ENCODE measurements at regions not wholly inside any gene's neighbourhood (a gene's known extent, or its start where the extent isn't known, plus 50 kb on each side); places are given as distances from the start of the nearest gene placed in this dataset.
"Not testable (repeated sequence)": the region's sequence is repeated elsewhere in the genome, so short reads cannot be mapped to it uniquely, and the experiment has no call there.

GRCh38 chrX:41023098-41023497 is 62.1 kb upstream of the USP9X start:
- ChIA-PET POLR2A (no interaction called here), CTCF (no interaction called here)
- no peak overlapping the region for H3K27ac ChIP-seq (ENCODE audit: low read length in 2 of 2)
- ATAC-seq (ENCODE audit: low read depth), result no peak
- intact Hi-C loops (cut with micrococcal nuclease), result no loop called here
- H3K27me3 ChIP-seq (replicated peaks in 1 of 4; ENCODE audit: control extremely low read depth in 1 of 4, control insufficient read depth in 3 of 4, insufficient read depth in 4 of 4, low read length in 3 of 4), result peaks cover 0 to 3% (median 0%) of the 10 kb centered on the region in 4 experiments
- no peaks in the 10 kb centered on the region for H4K20me1 ChIP-seq (ENCODE audit: control insufficient read depth, insufficient read depth, low read length, poor library complexity, severe bottlenecking)
- no peaks in the 10 kb centered on the region for H3K9me3 ChIP-seq (ENCODE audit: control extremely low read depth in 1 of 3, control insufficient read depth in 2 of 3, insufficient read depth in 1 of 3, low read length in 2 of 3)
- H3K4me1 ChIP-seq (ENCODE audit: control insufficient read depth in 2 of 2, insufficient read depth in 2 of 2, low read length in 2 of 2), result no peaks in the 10 kb centered on the region
- H3K4me1 Mint-ChIP-seq, result no peaks in the 10 kb centered on the region
- no peak overlapping the region for H3K4me3 ChIP-seq (ENCODE audit: control extremely low read depth in 1 of 5, extremely low read depth in 1 of 5, insufficient read depth in 1 of 5, low read depth in 2 of 5, low read length in 4 of 5)
- H3K27me3 Mint-ChIP-seq, result peaks cover 5% of the 10 kb centered on the region
- no peak overlapping the region for H2AFZ ChIP-seq (ENCODE audit: insufficient read depth, low read depth, low read length, poor library complexity, severe bottlenecking)
- H3K4me3 Mint-ChIP-seq, result no peak overlapping the region
- no peaks in the 10 kb centered on the region for H3K36me3 ChIP-seq (replicated peaks in 1 of 2; ENCODE audit: control extremely low read depth in 1 of 2, control insufficient read depth in 1 of 2, extremely low read depth in 1 of 2, insufficient read depth in 2 of 2, low read length in 1 of 2)
- no peak overlapping the region for H3K9ac ChIP-seq (ENCODE audit: low read length)
- H3K27ac Mint-ChIP-seq, result no peak overlapping the region
- no peak overlapping the region for H3K4me2 ChIP-seq (replicated peaks; ENCODE audit: low read depth, low read length, poor library complexity, severe bottlenecking)
- H3K9me3 Mint-ChIP-seq (ENCODE audit: insufficient read depth), result no peaks in the 10 kb centered on the region
- TF ChIP-seq, protein P1, sequence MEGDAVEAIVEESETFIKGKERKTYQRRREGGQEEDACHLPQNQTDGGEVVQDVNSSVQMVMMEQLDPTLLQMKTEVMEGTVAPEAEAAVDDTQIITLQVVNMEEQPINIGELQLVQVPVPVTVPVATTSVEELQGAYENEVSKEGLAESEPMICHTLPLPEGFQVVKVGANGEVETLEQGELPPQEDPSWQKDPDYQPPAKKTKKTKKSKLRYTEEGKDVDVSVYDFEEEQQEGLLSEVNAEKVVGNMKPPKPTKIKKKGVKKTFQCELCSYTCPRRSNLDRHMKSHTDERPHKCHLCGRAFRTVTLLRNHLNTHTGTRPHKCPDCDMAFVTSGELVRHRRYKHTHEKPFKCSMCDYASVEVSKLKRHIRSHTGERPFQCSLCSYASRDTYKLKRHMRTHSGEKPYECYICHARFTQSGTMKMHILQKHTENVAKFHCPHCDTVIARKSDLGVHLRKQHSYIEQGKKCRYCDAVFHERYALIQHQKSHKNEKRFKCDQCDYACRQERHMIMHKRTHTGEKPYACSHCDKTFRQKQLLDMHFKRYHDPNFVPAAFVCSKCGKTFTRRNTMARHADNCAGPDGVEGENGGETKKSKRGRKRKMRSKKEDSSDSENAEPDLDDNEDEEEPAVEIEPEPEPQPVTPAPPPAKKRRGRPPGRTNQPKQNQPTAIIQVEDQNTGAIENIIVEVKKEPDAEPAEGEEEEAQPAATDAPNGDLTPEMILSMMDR (IDR thresholded peaks at IDR 0.05), result no peak
- TF ChIP-seq EZH2 (IDR thresholded peaks at IDR 0.05; ENCODE audit: borderline replicate concordance, insufficient read depth, low read depth, low read length, poor library complexity, severe bottlenecking), result no peak
- no CpG with 5 or more reads among the region's 3 CpGs for WGBS (ENCODE audit: insufficient coverage)
- no peaks in the 10 kb centered on the region for H3K79me2 ChIP-seq (ENCODE audit: control insufficient read depth, insufficient read depth, low read length)
- no peak for DNase-seq

DNA sequence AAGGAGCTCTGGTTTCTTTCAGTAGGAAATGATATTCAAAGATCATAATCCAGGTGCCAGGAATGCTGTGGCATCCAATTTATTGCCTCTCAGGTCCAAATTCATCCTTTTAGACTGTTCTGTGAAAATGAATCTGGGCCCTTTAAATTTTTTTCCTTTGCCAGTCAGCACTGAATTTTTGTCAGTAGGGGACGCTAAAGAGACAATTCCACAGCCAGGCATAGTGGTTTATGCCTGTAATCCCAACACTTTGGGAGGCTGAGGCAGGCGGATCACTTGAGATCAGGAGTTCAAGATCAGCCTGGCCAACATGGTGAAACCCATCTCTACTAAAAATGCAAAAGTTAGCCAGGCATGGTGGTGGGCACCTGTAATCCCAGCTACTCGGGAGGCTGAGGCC is 60.9 kb upstream of the USP9X start:
- H3K4me3 Mint-ChIP-seq; H2AFZ ChIP-seq (ENCODE audit: insufficient read depth, low read depth, low read length, poor library complexity, severe bottlenecking); ATAC-seq (ENCODE audit: low read depth); H3K27ac ChIP-seq (ENCODE audit: low read length in 2 of 2); H3K4me2 ChIP-seq (replicated peaks; ENCODE audit: low read depth, low read length, poor library complexity, severe bottlenecking); H3K27ac Mint-ChIP-seq; H3K4me1 Mint-ChIP-seq; H3K4me1 ChIP-seq (ENCODE audit: control insufficient read depth in 2 of 2, insufficient read depth in 2 of 2, low read length in 2 of 2); H3K27me3 ChIP-seq (replicated peaks in 1 of 4; ENCODE audit: control extremely low read depth in 1 of 4, control insufficient read depth in 3 of 4, insufficient read depth in 4 of 4, low read length in 3 of 4); H3K9me3 ChIP-seq (ENCODE audit: control extremely low read depth in 1 of 3, control insufficient read depth in 2 of 3, insufficient read depth in 1 of 3, low read length in 2 of 3); H3K9ac ChIP-seq (ENCODE audit: low read length); H3K36me3 ChIP-seq (replicated peaks in 1 of 2; ENCODE audit: control extremely low read depth in 1 of 2, control insufficient read depth in 1 of 2, extremely low read depth in 1 of 2, insufficient read depth in 2 of 2, low read length in 1 of 2); POLR2A ChIA-PET; DNase-seq; H3K79me2 ChIP-seq (ENCODE audit: control insufficient read depth, insufficient read depth, low read length); H3K4me3 ChIP-seq (ENCODE audit: control extremely low read depth in 1 of 5, extremely low read depth in 1 of 5, insufficient read depth in 1 of 5, low read depth in 2 of 5, low read length in 4 of 5); intact Hi-C loops (cut with micrococcal nuclease); H3K9me3 Mint-ChIP-seq (ENCODE audit: insufficient read depth); H3K27me3 Mint-ChIP-seq; H4K20me1 ChIP-seq (ENCODE audit: control insufficient read depth, insufficient read depth, low read length, poor library complexity, severe bottlenecking): not testable (repeated sequence)
- CTCF ChIA-PET, result interaction anchor here (0.6 kb wide), 1 partner anchor 143 kb away, joined by 3 read pairs; no protein-coding TSS in a partner anchor
- WGBS (ENCODE audit: insufficient coverage), result no CpG with 5 or more reads among the region's 3 CpGs

Measured in B cell (primary cell).